ENCODE measurements at regions not wholly inside any gene's neighbourhood (a gene's known extent, or its start where the extent isn't known, plus 50 kb on each side); places are given as distances from the start of the nearest gene placed in this dataset.

GRCh38 chrX:134738445-134738844 lies 58.6 kb downstream of the PABIR2 start (continued):
- TF ChIP-seq CHD7 (IDR thresholded peaks at IDR 0.05; ENCODE audit: insufficient replicate concordance, low read length) (no peak), POLR2A (IDR thresholded peaks at IDR 0.05; ENCODE audit: control extremely low read depth in 1 of 2, low read depth in 2 of 2, low read length in 2 of 2) (no peak), EZH2 (IDR thresholded peaks at IDR 0.05; ENCODE audit: low read depth, low read length, severe bottlenecking) (no peak)

Data from H1 (cell line).